Tibial nerve (tissue), 4 donors: ENCODE measurements at regions not wholly inside any gene's neighbourhood (a gene's known extent, or its start where the extent isn't known, plus 50 kb on each side); places are given as distances from the start of the nearest gene placed in this dataset.
A peak's percentile ranks its signal among the peaks of the same experiment; 100 is the strongest.

Experiments
- DNase-seq, 2 donors: peaks; one replicate each; pipeline ENCODE4 v3.0.0-alpha.2; 2019; ENCODE audit warnings: low spot score in 2 of 2
- H3K27ac ChIP-seq, 4 donors: fragments of 200-600 bp; sonication (generic) in 3 of 4; one replicate each; pipeline ENCODE4 v1.5.1; 2017 to 2019; ENCODE audit warnings: mild to moderate bottlenecking in 1 of 4
- H3K27me3 ChIP-seq, 2 donors: fragments of 200-600 bp; sonication (generic) in 1 of 2; one replicate each; pipeline versions ENCODE4 v1.5.1 to v1.6.0; 2017 to 2019
- H3K36me3 ChIP-seq, 3 donors: fragments of 200-600 bp; sonication (generic); one replicate each; pipeline ENCODE4 v1.5.1; 2018 to 2019
- H3K4me1 ChIP-seq, 4 donors: fragments of 200-600 bp; sonication (generic) in 3 of 4; one replicate each; pipeline ENCODE4 v1.5.1; 2017 to 2019
- H3K4me3 ChIP-seq, 4 donors: fragments of 200-600 bp; sonication (generic) in 3 of 4; one replicate each; pipeline ENCODE4 v1.5.1; 2017 to 2019; ENCODE audit warnings: mild to moderate bottlenecking in 1 of 4, moderate library complexity in 1 of 4
- H3K9me3 ChIP-seq, 4 donors: fragments of 200-600 bp; sonication (generic) in 3 of 4; one replicate each; pipeline ENCODE4 v1.5.1; 2017 to 2019
- EP300 ChIP-seq, 2 donors: sonication (generic); formaldehyde crosslinking; IDR thresholded peaks; one replicate each; pipeline ENCODE4 v1.6.1; 2017; ENCODE audit warnings: antibody characterized with exemption in 2 of 2, mild to moderate bottlenecking in 1 of 2
- POLR2A ChIP-seq, 2 donors: fragments of 450-650 bp; IDR thresholded peaks; one replicate each; pipeline ENCODE4 v1.6.1; 2017; ENCODE audit warnings: antibody characterized with exemption in 2 of 2, mild to moderate bottlenecking in 2 of 2, moderate library complexity in 2 of 2
- WGBS, 2 donors: methylation state at CpG; one replicate each; pipeline ENCODE4 v1.1.5; 2018; 5-methylcytosine and 5-hydroxymethylcytosine counted together
- TF ChIP-seq, protein P1 (sequence below), 5 experiments: fragments of 200-600 bp in 3 of 5; fragments of 450-650 bp in 2 of 5; sonication (generic) in 3 of 5; IDR thresholded peaks; one replicate each; pipeline ENCODE4 v1.5.1; 2016 to 2019; ENCODE audit warnings: antibody characterized with exemption in 5 of 5, mild to moderate bottlenecking in 3 of 5, moderate library complexity in 2 of 5

DNA sequence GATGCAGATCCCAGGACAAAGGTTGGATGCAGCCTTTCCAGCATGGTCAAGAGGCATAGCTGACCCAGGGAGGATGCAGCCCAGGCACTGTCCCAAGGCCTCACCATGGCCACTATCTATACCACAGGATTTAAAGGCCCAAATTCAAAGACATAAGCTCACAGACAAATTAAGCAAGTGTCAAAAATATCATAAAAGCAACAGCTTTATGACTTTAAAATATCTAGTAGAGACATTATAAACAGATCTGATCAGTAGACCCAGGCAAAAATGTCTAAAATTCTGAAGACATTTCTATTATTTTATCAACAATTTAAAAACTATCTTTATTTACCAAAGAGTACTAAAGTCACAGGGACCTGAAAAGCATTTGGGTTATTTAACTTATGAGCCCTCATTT lies 373.5 kb downstream of the CDC5L start:
- TF ChIP-seq POLR2A (IDR thresholded peaks at IDR 0.05) (no peak), EP300 (IDR thresholded peaks at IDR 0.05) (no peak)
- TF ChIP-seq, protein P1, sequence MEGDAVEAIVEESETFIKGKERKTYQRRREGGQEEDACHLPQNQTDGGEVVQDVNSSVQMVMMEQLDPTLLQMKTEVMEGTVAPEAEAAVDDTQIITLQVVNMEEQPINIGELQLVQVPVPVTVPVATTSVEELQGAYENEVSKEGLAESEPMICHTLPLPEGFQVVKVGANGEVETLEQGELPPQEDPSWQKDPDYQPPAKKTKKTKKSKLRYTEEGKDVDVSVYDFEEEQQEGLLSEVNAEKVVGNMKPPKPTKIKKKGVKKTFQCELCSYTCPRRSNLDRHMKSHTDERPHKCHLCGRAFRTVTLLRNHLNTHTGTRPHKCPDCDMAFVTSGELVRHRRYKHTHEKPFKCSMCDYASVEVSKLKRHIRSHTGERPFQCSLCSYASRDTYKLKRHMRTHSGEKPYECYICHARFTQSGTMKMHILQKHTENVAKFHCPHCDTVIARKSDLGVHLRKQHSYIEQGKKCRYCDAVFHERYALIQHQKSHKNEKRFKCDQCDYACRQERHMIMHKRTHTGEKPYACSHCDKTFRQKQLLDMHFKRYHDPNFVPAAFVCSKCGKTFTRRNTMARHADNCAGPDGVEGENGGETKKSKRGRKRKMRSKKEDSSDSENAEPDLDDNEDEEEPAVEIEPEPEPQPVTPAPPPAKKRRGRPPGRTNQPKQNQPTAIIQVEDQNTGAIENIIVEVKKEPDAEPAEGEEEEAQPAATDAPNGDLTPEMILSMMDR (IDR thresholded peaks at IDR 0.05) = no peak
- H3K27ac ChIP-seq = no peak overlapping the region
- H3K9me3 ChIP-seq = peaks cover 0 to 48% (median 7%) of the 10 kb centered on the region in 4 donors
- no peaks in the 10 kb centered on the region for H3K4me1 ChIP-seq
- H3K36me3 ChIP-seq = no peaks in the 10 kb centered on the region
- H3K27me3 ChIP-seq = no peaks in the 10 kb centered on the region
- no peak overlapping the region for H3K4me3 ChIP-seq
- DNase-seq = no peak

DNA sequence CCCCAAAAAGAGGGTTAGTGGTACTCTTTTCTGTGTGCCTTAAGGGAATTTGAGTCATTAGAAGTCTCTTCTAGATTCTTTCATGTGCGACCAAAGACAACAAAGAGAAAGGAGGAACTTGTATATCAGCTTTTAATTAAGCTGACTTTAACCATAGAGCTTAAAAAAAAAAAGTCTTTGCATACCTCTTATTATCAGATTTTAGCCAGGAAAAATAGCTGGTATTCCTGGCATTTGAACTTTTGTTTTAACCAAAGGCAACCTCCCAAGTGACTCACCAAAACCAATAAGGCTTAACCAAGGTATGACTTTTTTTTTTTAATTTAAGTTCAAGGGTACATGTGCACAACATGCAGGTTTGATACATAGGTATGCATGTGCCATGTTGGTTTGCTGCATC lies 375.0 kb downstream of the CDC5L start:
- Histone ChIP-seq H3K27ac (no peak overlapping the region), H3K4me3 (no peak overlapping the region), H3K9me3 (peaks cover 0 to 48% (median 7%) of the 10 kb centered on the region in 4 donors), H3K36me3 (no peaks in the 10 kb centered on the region), H3K27me3 (no peaks in the 10 kb centered on the region), H3K4me1 (no peaks in the 10 kb centered on the region)
- DNase-seq = no peak
- WGBS, 2 donors = 88 to 100% methylated on average over 1 of the region's 1 CpG
- TF ChIP-seq EP300 (IDR thresholded peaks at IDR 0.05) = no peak
- TF ChIP-seq, protein P1 (IDR thresholded peaks at IDR 0.05) = no peak
- TF ChIP-seq POLR2A (IDR thresholded peaks at IDR 0.05) = no peak

DNA sequence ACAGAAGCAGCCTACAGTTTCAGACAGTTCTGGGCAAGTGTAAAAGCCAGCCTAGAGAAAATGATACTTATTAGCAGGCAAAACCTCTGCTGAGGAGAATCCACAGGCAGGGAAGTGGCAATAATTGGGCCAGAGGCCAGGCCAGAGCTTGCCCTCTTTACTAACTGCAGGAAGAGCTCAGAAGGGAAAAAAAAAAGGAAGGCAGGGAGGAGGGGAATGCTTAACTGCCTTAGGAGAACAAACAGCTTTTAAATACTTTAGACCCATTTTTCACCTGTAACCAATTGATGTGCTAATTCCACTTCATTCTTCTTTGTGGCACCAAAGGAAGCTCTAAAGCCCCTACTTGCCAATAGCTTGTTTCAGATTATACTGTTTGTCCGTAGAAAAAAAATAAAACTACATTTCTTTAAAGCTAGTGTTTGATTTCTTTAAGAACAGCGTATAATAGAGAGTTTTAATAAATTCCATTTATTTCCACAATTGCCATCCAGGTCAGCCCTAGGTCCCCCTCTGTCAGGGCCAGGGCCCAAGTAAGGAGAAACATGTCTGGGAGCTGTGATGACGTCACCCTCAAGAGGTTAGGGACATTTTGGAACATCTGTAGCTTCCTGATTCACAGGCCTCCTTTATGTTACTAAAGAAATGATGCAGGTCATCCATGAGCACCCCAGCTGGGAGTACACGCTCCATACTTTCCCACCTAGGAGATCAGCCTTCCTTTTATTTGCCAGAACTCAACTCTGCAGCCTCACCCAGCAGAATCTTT lies 384.3 kb downstream of the CDC5L start:
- no peaks in the 10 kb centered on the region for H3K36me3 ChIP-seq
- no peaks in the 10 kb centered on the region for H3K27me3 ChIP-seq
- H3K27ac ChIP-seq = no peak overlapping the region

DNA sequence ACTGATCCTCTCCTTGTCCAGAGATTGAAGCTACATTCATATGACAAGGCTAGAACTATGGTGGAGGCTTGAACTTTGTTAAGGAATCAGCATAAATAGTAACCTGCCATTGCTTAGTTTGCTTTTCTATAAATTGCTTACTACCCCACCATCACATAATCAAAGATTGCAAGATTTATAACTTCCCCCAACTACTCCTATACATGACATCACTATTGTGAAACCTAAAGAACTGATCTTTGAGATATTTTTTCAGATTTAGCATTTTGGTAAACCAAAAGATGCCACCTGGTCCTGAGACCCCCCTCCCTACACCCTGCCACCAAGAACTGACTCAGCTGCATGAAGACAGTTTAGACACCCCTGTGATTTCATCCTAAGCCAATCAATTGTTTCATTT lies 385.3 kb downstream of the CDC5L start:
- H3K4me1 ChIP-seq = no peaks in the 10 kb centered on the region
- H3K27ac ChIP-seq = no peak overlapping the region
- no peak overlapping the region for H3K4me3 ChIP-seq
- H3K36me3 ChIP-seq = no peaks in the 10 kb centered on the region
- H3K27me3 ChIP-seq = no peaks in the 10 kb centered on the region
- no peaks in the 10 kb centered on the region for H3K9me3 ChIP-seq
- TF ChIP-seq EP300 (IDR thresholded peaks at IDR 0.05) = no peak
- no peak for TF ChIP-seq POLR2A (IDR thresholded peaks at IDR 0.05)
- TF ChIP-seq, protein P1 (IDR thresholded peaks at IDR 0.05) = no peak
- DNase-seq = no peak

More for the DNA sequence above, 384.3 kb downstream of the CDC5L start:
- H3K4me3 ChIP-seq = no peak overlapping the region
- no peaks in the 10 kb centered on the region for H3K9me3 ChIP-seq
- no peaks in the 10 kb centered on the region for H3K4me1 ChIP-seq
- WGBS, 2 donors = 70 to 80% methylated on average over 4 of the region's 4 CpGs
- TF ChIP-seq EP300 (IDR thresholded peaks at IDR 0.05) = no peak
- TF ChIP-seq, protein P1 (IDR thresholded peaks at IDR 0.05) = no peak
- TF ChIP-seq POLR2A (IDR thresholded peaks at IDR 0.05) = no peak
- DNase-seq = peak in 1 of 2 donors; percentile 12

DNA sequence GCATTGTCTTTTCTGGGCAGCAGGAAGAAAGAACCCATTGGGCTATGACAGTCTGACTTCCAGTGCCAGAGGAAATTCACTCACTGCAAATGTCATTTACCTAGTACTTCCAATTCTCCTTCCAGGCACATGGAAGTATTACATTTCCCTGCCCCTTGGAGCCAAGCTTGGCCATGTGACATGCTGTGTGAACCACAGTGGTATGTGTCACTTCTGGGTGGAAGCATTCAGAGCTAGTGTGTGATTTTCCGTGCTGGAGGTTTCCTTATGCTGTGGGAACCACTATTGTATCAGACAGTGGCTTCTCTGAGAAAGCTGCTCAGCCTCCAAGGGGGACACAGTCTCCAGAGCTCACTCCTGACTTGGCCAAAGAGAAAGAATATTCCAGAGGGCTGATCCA lies 387.6 kb downstream of the CDC5L start:
- DNase-seq = no peak
- TF ChIP-seq, protein P1 (IDR thresholded peaks at IDR 0.05) = no peak
- no peak for TF ChIP-seq EP300 (IDR thresholded peaks at IDR 0.05)
- Histone ChIP-seq H3K36me3 (no peaks in the 10 kb centered on the region), H3K4me1 (no peaks in the 10 kb centered on the region), H3K27me3 (no peaks in the 10 kb centered on the region), H3K9me3 (no peaks in the 10 kb centered on the region), H3K4me3 (no peak overlapping the region), H3K27ac (no peak overlapping the region)
- 54 to 91% methylated on average over 1 of the region's 1 CpG for WGBS, 2 donors
